K562 (cell line): ENCODE measurements at regions not wholly inside any gene's neighbourhood (a gene's known extent, or its start where the extent isn't known, plus 50 kb on each side); places are given as distances from the start of the nearest gene placed in this dataset.
"Not testable (repeated sequence)": the region's sequence is repeated elsewhere in the genome, so short reads cannot be mapped to it uniquely, and the experiment has no call there.

Experiments used
- ATAC-seq: fragments of 200-7000 bp; cut with Tn5 transposase; 3 replicates; pipeline ENCODE4 v1.9.1; 2020; ENCODE audit warnings: moderate library complexity
- BruUV-seq: library from RNA; stranded (reverse); fragments of 400-500 nt; replicated peaks from 2 replicates; lab custom pipeline; 2021; lab: Mats Ljungman, UMichigan
- CTCF ChIA-PET: fragments of 300-600 bp; formaldehyde crosslinking; extraction: SDS; loops from one replicate; lab custom pipeline; 2021; ENCODE audit warnings: low intra/inter-chr PET ratio; lab: Yijun Ruan, JAX
- POLR2A ChIA-PET: fragments of 300-600, 350-650 bp; sonication (Branson Sonifier 250); formaldehyde crosslinking; extraction: SDS; loops from one replicate; lab custom pipeline; 2021; ENCODE audit warnings: antibody characterized with exemption, inconsistent platforms; lab: Yijun Ruan, JAX
- DNase-seq, 4 experiments: peaks; one replicate each; pipeline versions ENCODE4 v3.0.0 to v3.0.0-alpha.2; 2011 to 2018; ENCODE audit warnings: low spot score in 3 of 4, mixed read lengths in 3 of 4; ENCODE audit errors: extremely low read depth in 1 of 4
- FAIRE-seq: peaks from 2 replicates; lab custom pipeline; 2011; peaks lifted over from hg19 to GRCh38; lab: Jason Lieb, UNC
- H2AFZ ChIP-seq: 2 replicates; pipeline ENCODE4 v1.6.0; 2011; ENCODE audit warnings: low read depth, low read length, control low read depth, inconsistent platforms
- H3K27ac ChIP-seq: fragments of 200-600 bp; 3 replicates; pipeline ENCODE4 v1.8.0; 2011; ENCODE audit warnings: low read depth, mild to moderate bottlenecking, control low read depth, inconsistent platforms, low read length, moderate library complexity, mixed read lengths; ENCODE audit errors: extremely low read depth
- H3K27me3 ChIP-seq, 2 experiments: fragments of 300-600 bp in 1 of 2; 2 replicates in 1 of 2; 3 replicates in 1 of 2; pipeline versions ENCODE4 v1.6.0 to v1.8.0; 2011; ENCODE audit warnings: inconsistent platforms in 2 of 2, low read length in 2 of 2, mild to moderate bottlenecking in 1 of 2, mixed read lengths in 1 of 2, moderate library complexity in 1 of 2; ENCODE audit not compliant: control insufficient read depth in 2 of 2, insufficient read depth in 2 of 2
- H3K36me3 ChIP-seq: fragments of 300-600 bp; 3 replicates; pipeline ENCODE4 v1.8.0; 2011; ENCODE audit warnings: mild to moderate bottlenecking, low read length, inconsistent platforms; ENCODE audit not compliant: control insufficient read depth, insufficient read depth
- H3K4me1 ChIP-seq, 2 experiments: fragments of 200-600 bp in 1 of 2; replicated peaks in 1 of 2; 2 replicates in 1 of 2; 3 replicates in 1 of 2; pipeline versions ENCODE4 v1.5.1 to v1.8.0; 2011; ENCODE audit warnings: inconsistent platforms in 2 of 2, low read length in 2 of 2, mild to moderate bottlenecking in 1 of 2, mixed read lengths in 1 of 2, moderate library complexity in 1 of 2; ENCODE audit not compliant: control insufficient read depth in 2 of 2, insufficient read depth in 2 of 2
- H3K4me2 ChIP-seq: 2 replicates; pipeline ENCODE4 v1.6.1; 2011; ENCODE audit warnings: low read length, control low read depth, inconsistent platforms, mixed read lengths; ENCODE audit not compliant: insufficient read depth
- H3K4me3 ChIP-seq: fragments of 200-600 bp; sonication (generic), shearing (Covaris generic); 2 replicates; pipeline ENCODE4 v1.5.1; 2016; ENCODE audit warnings: control low read depth, inconsistent platforms
- H3K79me2 ChIP-seq: fragments of 200-600 bp; 3 replicates; pipeline ENCODE4 v1.8.0; 2011; ENCODE audit warnings: low read length, inconsistent platforms; ENCODE audit not compliant: control insufficient read depth, insufficient read depth
- H3K9ac ChIP-seq, 2 experiments: 2 replicates each; pipeline versions ENCODE4 v1.6.0 to v1.6.1; 2011; ENCODE audit warnings: low read depth in 2 of 2, low read length in 2 of 2, control low read depth in 1 of 2, inconsistent platforms in 1 of 2, mild to moderate bottlenecking in 1 of 2, mixed read lengths in 1 of 2; ENCODE audit not compliant: insufficient read depth in 1 of 2
- H3K9me1 ChIP-seq: one replicate; pipeline ENCODE4 v1.6.0; 2011; ENCODE audit warnings: inconsistent platforms, mild to moderate bottlenecking, low read length, moderate library complexity; ENCODE audit not compliant: control insufficient read depth, insufficient read depth
- H3K9me3 ChIP-seq: replicated peaks from 2 replicates; pipeline ENCODE4 v1.5.1; 2011; ENCODE audit warnings: low read depth, low read length, inconsistent platforms; ENCODE audit not compliant: control insufficient read depth, insufficient read depth
- H4K20me1 ChIP-seq: replicated peaks from 2 replicates; pipeline ENCODE4 v1.6.1; 2011; ENCODE audit warnings: low read length, inconsistent platforms, mixed read lengths; ENCODE audit not compliant: control insufficient read depth, insufficient read depth
- NFIC ChIP-seq: fragments of 450-650 bp; IDR thresholded peaks from 2 replicates; pipeline ENCODE4 v1.6.1; 2017; ENCODE audit warnings: mild to moderate bottlenecking, inconsistent platforms
- WGBS: fragments of 100-300 bp; shearing (Covaris generic); methylation state at CpG from one replicate; pipeline ENCODE4 v1.1.6; 2016; ENCODE audit warnings: low coverage, mixed read lengths; ENCODE audit not compliant: insufficient coverage; ENCODE audit errors: missing lambda C conversion rate; 5-methylcytosine and 5-hydroxymethylcytosine counted together
- in situ Hi-C: fragments of 300-500 bp; cut with MboI; formaldehyde crosslinking; loops from 4 replicates; pipeline ENCODE4 v1.15.0; 2018; ENCODE audit warnings: inconsistent platforms, mixed read lengths
- intact Hi-C: fragments of 100-400 bp; cut with micrococcal nuclease; formaldehyde crosslinking; loops from 2 replicates; pipeline ENCODE4 v1.14.2; 2022

DNA sequence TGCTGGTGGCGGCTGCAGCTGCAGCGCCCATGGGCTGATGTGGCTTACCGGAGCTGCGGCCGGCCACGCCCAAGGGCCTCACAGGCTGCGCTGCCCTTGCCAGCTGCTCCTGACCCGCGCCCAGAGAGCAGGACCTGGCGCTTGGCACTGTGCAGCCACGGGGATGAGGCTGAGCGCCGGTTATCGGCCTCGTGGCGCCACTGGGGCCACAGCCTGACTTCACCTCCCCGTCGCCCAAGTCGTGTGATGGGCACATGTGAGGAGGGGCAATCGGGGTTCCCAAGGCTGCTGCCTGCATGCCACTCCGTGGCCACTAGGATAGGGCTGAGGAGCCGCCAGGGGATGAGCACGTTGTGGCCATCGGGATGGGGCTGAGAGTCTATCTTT, 77.2 kb upstream of the PABPC3 start:
- intact Hi-C loops, result no loop called here
- TF ChIP-seq NFIC, result no peak
- H3K9me3 ChIP-seq, result no peaks in the 10 kb centered on the region
- ATAC-seq (no peak), DNase-seq (no peak), FAIRE-seq (no peak)
- H3K27me3 ChIP-seq, result peaks cover 4 to 12% of the 10 kb centered on the region in 2 experiments; a peak in 3 of 5 replicates
- ChIA-PET CTCF (no interaction called here), POLR2A (no interaction called here)
- H3K4me1 ChIP-seq, result peaks cover 0 to 11% of the 10 kb centered on the region in 2 experiments; a peak in 3 of 5 replicates
- no peaks in the 10 kb centered on the region for H3K79me2 ChIP-seq
- H3K36me3 ChIP-seq, result no peaks in the 10 kb centered on the region
- H3K4me2 ChIP-seq, result no peak overlapping the region
- H3K9ac ChIP-seq, result no peak overlapping the region
- no peaks in the 10 kb centered on the region for H4K20me1 ChIP-seq
- no TSS peak for BruUV-seq
- no peak overlapping the region for H2AFZ ChIP-seq
- WGBS, result 15% methylated on average over 19 of the region's 24 CpGs
- in situ Hi-C loops, result no loop called here
- H3K4me3 ChIP-seq, result no peak overlapping the region
- no peak overlapping the region for H3K27ac ChIP-seq
- H3K9me1 ChIP-seq, result no peaks in the 10 kb centered on the region

DNA sequence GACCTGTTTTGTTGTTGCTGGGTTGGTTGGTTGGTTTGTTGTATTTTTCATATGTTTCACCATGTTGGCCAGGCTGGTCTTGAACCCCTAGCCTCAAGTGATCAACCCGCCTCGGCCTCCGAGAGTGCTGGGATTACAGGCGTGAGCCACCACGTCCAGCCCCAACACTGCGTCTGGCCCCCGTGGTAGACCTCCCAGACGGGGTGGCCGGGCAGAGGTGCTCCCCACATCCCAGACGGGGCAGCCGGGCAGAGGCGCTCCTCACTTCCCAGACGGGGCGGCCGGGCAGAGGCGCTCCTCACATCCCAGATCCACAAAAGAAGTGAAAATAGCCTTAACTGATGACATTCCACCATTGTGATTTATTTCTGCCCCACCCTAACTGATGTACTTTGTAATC, 76.2 kb upstream of the PABPC3 start:
- H3K4me3 ChIP-seq, intact Hi-C loops, DNase-seq, H3K9me1 ChIP-seq, BruUV-seq, H3K27ac ChIP-seq, H3K79me2 ChIP-seq, FAIRE-seq, POLR2A ChIA-PET, H3K9ac ChIP-seq, H3K4me2 ChIP-seq, H2AFZ ChIP-seq, H3K36me3 ChIP-seq, in situ Hi-C loops, ATAC-seq, H3K9me3 ChIP-seq, CTCF ChIA-PET, H4K20me1 ChIP-seq: not testable (repeated sequence)
- WGBS, result 1% methylated on average over 14 of the region's 16 CpGs
- peaks cover 4 to 16% of the 10 kb centered on the region in 2 experiments; a peak in 3 of 5 replicates for H3K27me3 ChIP-seq
- peaks cover 0 to 11% of the 10 kb centered on the region in 2 experiments; a peak in 2 of 5 replicates for H3K4me1 ChIP-seq
